ENCODE measurements at regions not wholly inside any gene's neighbourhood (a gene's known extent, or its start where the extent isn't known, plus 50 kb on each side); places are given as distances from the start of the nearest gene placed in this dataset.

- TF ChIP-seq HOXA5 (CRISPR knock-in tag; IDR thresholded peaks at IDR 0.05) (no peak), NFIC (IDR thresholded peaks at IDR 0.05; ENCODE audit: low read length) (no peak), ZNF224 (CRISPR knock-in tag; IDR thresholded peaks at IDR 0.05) (no peak), RAD21 (CRISPR knock-in tag; IDR thresholded peaks at IDR 0.05) (no peak), CHD2 (IDR thresholded peaks at IDR 0.05; ENCODE audit: low read depth, low read length) (no peak), CTCF (CRISPR knock-in tag; IDR thresholded peaks at IDR 0.05) (no peak), THAP11 (CRISPR knock-in tag; IDR thresholded peaks at IDR 0.05) (no peak), TRIM24 (CRISPR knock-in tag; IDR thresholded peaks at IDR 0.05) (no peak), JUN (CRISPR knock-in tag; IDR thresholded peaks at IDR 0.05) (no peak), MAX (IDR thresholded peaks at IDR 0.05) (no peak), EP300 (IDR thresholded peaks at IDR 0.05; ENCODE audit: low read depth in 2 of 2, low read length in 2 of 2) (no peak), EP300 (CRISPR knock-in tag; IDR thresholded peaks at IDR 0.05; ENCODE audit: borderline replicate concordance) (no peak), POGK (CRISPR knock-in tag; conservative IDR thresholded peaks at IDR 0.05) (no peak), RAD51 (IDR thresholded peaks at IDR 0.05; ENCODE audit: borderline replicate concordance) (no peak), ARID2 (CRISPR knock-in tag; IDR thresholded peaks at IDR 0.05; ENCODE audit: borderline replicate concordance) (no peak)
These were observed 121.1 kb upstream of the SLC35B3 start for GRCh38 chr6:8556370-8557013.

Data from HepG2 (cell line).